GM21423 (cell line): ENCODE measurements at regions not wholly inside any gene's neighbourhood (a gene's known extent, or its start where the extent isn't known, plus 50 kb on each side); places are given as distances from the start of the nearest gene placed in this dataset.

Source experiments
- ATAC-seq: cut with Tn5 transposase; IDR thresholded peaks from one replicate; pipeline ENCODE4 v1.9.1; 2021; ENCODE audit warnings: mild to moderate bottlenecking, moderate library complexity; ENCODE audit not compliant: unreplicated experiment

- no peak for ATAC-seq
Observed at GRCh38 chr22:49660321-49660720, 167.4 kb downstream of the BRD1 start.

DNA sequence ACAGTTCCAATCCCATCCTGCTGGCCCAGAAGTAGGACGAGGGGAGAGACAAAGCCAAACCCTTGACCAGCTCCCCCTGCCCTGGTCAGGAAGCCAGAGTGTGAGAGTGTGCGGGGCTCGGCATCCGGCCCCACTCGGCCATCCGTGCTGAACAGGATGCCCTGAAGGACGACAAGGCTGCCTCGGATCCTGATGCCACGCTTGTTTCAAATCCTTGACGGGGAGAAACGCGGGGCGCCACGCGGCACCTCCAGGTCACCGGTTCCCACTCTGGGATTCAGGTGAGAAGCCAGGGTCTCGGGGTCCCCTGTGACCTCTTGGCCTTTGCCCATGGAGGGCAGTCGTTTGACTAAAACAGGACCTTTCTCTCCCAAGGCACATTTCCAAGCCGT, 167.8 kb downstream of the BRD1 start:
- ATAC-seq = no peak

DNA sequence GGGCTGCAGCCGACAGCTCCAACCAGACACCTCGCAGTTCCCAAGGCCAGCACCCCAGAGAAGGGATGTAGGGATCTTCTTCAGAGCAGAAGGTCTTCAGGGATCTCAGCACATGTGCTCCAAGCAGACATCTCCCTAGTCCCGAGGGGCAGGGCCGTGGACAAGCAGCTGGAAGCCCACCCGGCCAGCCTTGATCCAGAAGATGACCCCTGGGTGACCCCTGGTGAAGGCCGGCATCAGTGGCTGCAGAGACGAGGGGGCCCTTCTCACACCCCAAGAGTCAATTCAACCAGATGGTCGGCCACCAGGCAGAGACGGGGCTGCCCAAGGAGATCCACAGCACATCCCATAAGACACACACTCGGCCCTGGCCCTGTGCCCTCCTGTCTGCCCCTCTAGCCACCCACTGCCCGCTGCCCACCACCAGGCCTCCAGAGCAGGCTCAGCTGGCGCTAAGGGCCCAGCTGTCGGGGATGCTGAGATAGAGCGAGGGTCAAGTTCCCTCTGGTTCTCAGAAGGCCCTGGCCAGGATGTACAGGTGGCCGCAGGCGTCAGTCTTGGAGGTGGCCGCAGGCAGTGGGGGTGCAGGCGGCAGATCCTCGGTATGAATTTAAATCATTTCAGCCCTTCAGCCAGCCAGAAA, 168.3 kb downstream of the BRD1 start:
- no peak for ATAC-seq

DNA sequence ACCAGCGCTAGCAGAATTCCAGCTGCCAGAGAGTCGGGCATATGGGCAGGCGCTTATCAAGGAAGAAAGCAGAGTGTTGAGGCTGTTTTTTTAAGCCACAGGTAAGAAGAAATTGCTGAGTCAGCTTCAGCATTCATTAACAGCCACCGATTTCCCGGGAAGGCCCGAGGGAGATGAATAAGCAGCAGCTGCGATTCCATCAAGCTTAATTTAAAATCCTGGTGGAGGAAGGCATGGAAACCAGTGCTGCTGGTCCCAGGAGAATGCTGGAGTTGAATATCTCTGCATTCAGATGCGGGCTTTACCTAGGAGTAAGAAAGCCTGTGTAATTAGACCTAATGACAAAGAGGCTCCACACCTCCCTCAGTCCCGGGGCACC, 168.8 kb downstream of the BRD1 start:
- no peak for ATAC-seq

- no peak for ATAC-seq
Observed at GRCh38 chr22:49657974-49658590, 169.6 kb downstream of the BRD1 start.

- ATAC-seq = peak; percentile 48
Observed at GRCh38 chr22:49657275-49657973, 170.2 kb downstream of the BRD1 start.

DNA sequence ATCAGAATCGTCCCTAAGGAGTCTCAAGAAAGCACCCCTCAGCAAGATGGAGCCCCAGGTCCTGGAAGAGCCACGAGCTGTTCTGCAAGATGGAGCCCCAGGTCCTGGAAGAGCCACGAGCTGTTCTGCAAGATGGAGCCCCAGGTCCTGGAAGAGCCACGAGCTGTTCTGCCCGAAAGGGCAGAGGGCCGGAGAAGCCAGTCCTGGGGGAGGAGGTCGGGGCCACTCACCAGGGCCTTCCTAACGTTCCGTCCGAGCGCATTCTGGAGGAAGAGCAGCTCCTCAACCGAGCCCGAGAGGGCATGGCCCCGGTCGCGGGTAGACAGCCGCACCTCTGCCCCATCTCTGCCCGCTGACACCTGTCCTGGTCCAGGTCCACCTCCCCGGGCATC, 170.8 kb downstream of the BRD1 start:
- ATAC-seq = peak; percentile 28

DNA sequence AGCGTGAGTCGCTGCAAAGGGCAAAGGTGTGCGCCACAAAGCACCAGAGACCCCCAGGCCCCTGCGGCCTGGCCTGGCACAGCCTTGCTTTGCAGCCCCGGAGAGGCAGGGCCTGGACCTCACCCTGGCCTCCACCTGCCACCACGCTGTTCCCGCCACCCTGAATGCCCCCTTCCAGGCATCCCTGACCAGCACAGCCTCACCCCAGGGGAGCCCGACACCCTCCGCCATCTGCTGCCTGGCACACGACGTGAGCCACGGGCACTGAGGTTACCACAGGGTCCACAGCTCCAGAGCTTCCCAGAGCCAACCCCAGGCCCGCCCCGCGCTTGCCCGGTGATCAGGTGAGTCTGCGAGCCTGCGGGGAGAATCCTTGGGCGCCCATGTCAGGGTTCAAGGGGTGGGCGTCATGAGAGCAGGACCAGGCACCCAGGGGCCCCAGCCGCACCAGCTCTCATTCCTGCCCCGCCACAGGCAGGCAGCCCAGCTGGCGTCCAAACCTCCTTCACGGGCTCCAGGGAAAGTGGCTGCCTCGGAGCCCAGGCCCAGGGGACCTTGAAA, 171.3 kb downstream of the BRD1 start:
- no peak for ATAC-seq

DNA sequence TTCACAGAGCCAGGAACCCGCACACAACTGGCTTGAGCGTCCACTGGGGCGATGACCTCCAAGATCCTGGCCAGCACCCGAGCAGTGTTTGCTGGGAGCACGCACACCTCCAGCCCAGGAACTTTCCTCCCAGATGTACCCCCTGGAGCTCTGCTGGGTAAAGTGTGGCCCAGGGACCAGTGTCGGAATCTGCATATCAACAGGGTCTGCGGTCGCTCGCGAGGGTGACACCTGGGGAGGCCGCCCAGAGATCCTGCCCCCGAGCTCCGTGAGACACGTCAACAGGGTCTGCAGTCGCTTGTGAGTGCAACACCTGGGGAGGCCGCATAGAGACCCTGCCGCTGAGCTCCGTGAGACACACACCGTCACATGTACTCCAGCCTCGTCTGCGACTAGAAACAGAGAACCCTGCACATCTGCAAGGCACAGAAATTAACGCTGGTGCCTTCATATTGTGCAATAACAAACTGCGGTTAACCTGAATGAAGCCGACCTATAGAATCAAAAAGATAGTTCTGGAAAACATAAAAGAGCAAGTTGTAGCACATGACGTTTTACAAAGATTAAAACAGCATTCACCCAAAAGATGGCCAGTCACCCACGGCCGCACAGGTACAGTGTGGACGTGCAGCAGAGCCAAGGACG, 172.4 kb downstream of the BRD1 start:
- no peak for ATAC-seq

- ATAC-seq = no peak
Observed at GRCh38 chr22:49650336-49651241, 177.1 kb downstream of the BRD1 start.

DNA sequence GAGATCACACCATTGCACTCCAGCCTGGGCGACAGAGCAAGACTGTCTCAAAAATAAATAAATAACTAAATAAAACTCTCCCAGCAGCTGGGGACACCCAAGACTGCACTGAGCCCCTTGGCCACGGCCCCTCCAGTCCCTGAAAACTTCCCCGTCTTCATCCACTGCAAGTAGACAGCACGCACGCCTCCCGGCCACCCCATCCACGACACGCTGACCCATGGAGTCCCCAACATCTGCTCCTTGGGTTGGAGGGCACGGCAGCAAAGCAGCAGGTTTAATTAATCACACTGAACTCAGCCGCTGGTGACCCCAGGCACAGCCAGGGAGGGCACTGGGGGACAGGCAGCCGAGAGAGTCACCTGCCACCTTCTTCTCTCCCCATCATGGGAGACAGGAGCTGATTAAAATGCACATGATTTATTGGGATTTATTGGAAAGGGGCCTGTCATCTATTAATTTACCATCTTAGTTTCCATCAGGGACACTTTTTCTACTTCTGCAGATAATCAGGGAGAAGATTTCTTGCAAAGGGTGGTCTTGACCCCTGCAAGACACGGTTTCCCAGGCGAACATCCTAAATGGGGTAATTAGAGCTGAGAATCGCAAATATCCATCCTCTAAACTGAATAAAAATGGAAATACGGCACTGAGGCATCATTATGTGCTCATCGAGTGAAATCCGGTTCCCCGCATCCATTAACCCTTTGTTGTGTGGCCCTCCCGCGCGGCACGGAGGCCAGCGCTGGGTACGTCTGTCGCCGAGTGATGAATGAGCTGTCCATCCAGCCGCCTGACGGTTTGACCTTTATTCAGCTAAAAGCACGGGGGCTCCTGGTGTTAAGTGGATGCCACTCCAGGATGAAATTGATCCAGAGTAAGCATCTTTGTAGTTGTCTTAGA, 178.3 kb downstream of the BRD1 start:
- ATAC-seq = no peak

- ATAC-seq = no peak
Observed at GRCh38 chr22:49648053-49648452, 179.6 kb downstream of the BRD1 start.

GRCh38 chr22:49647627-49648026, 180.0 kb downstream of the BRD1 start:
- ATAC-seq = no peak

DNA sequence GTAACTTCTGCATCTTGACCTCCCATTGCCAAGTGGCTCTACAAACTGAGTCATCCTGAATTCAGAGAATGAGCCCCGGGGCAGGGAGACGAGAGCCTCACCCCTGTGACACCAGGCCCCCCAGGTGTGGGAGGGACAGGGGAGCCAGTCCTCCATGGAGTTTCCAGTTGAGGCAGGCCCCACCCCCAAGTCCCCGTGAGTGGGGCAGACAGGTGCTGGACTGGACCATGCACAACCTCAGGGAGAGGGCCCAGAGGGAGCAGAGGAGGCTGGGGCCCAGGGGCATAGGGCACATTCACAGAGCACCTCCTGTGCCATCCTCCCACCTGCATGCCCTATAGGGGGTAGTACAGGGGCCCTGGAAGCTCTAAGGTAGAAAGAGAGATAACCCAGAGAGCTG, 180.8 kb downstream of the BRD1 start:
- ATAC-seq = no peak

DNA sequence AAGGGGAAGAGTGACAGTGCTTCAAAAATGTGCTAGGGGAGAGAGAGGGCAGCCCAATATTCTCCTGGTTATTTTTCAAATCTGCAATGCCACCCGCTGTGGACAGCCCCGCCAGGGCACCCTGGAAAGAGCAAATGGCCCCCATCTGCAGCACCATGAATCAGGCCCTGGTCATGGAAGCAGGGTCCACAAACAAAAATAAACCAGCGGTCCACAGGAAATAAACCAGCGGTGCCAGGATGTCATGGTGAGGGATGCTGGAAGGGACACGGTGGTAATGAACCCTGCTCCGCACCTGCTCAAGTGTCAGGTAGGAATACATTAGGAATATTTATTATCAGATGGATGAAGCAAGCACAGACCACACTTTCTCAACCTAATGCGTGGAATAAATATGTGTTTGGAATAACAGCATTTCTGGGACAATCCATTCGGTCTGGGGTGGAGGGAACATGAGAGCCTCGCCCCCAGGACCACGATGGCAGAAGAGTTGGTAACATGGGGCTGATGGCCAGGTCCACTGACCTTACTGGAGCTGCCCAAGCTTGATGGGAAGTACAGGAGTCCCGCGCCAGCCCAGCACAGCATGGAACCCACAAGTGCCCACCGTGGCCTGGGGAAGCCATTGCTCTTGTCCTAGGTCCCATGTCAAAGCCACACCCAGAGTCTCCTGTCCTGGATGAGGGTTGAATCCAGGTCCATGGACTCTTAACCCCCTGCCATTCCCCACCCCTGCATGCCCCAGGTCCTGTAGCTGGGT, 181.7 kb downstream of the BRD1 start:
- no peak for ATAC-seq

- ATAC-seq = no peak
Observed at GRCh38 chr22:49645257-49645656, 182.4 kb downstream of the BRD1 start.

GRCh38 chr22:49643998-49644397, 183.7 kb downstream of the BRD1 start:
- no peak for ATAC-seq

GRCh38 chr22:49643466-49643865, 184.2 kb downstream of the BRD1 start:
- no peak for ATAC-seq

DNA sequence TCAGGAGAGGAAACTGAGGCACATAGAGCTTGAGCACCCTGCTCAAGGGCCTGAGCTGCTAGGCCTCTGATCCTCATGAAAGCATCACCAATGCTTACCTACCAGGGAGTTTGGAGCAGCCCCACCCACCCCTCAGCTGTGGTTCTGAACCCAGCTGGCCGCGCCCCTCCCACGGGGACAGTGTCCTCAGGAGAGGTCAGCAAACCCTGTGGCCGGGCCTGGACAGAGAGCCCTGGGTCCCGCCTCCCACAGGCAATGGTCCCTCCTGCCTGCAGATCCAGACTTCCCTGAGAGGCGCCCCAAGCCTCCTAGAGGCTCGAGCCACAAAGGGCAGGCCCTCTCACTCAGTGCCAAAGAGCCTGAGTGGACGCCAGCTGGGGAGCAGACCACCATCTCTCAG, 184.9 kb downstream of the BRD1 start:
- no peak for ATAC-seq
